Mucosa of gallbladder (tissue), 1 donor: ENCODE measurements at regions not wholly inside any gene's neighbourhood (a gene's known extent, or its start where the extent isn't known, plus 50 kb on each side); places are given as distances from the start of the nearest gene placed in this dataset.

Source experiments
- DNase-seq: peaks from one replicate; pipeline ENCODE4 v3.0.0-alpha.2; 2020; ENCODE audit warnings: low spot score
- donor health status: DM: no; HTN: no; CAD: no.

- DNase-seq: no peak
These were observed 509.2 kb downstream of the TDRD15 start for GRCh38 chr2:21633015-21633414.

- DNase-seq: peak; percentile 11
These were observed 509.7 kb downstream of the TDRD15 start for GRCh38 chr2:21633466-21633865.

GRCh38 chr2:21633911-21634310 lies 510.1 kb downstream of the TDRD15 start:
- no peak for DNase-seq

GRCh38 chr2:21640046-21640445 lies 516.3 kb downstream of the TDRD15 start:
- no peak for DNase-seq

- DNase-seq: no peak
These were observed 518.9 kb downstream of the TDRD15 start for GRCh38 chr2:21642647-21643046.

GRCh38 chr2:21643180-21643579 lies 519.4 kb downstream of the TDRD15 start:
- DNase-seq: no peak

- DNase-seq: no peak
These were observed 520.5 kb downstream of the TDRD15 start for GRCh38 chr2:21644266-21644665.

GRCh38 chr2:21646345-21646744 lies 522.6 kb downstream of the TDRD15 start:
- DNase-seq: no peak

- DNase-seq: no peak
These were observed 526.8 kb downstream of the TDRD15 start for GRCh38 chr2:21650569-21650968.

- DNase-seq: no peak
These were observed 531.4 kb downstream of the TDRD15 start for GRCh38 chr2:21655136-21655535.

GRCh38 chr2:21656330-21657075 lies 532.7 kb downstream of the TDRD15 start:
- DNase-seq: no peak

GRCh38 chr2:21657445-21657844 lies 533.7 kb downstream of the TDRD15 start:
- no peak for DNase-seq

GRCh38 chr2:21658269-21658668 lies 534.5 kb downstream of the TDRD15 start:
- DNase-seq: no peak

GRCh38 chr2:21658907-21659477 lies 535.2 kb downstream of the TDRD15 start:
- no peak for DNase-seq

GRCh38 chr2:21664083-21664482 lies 540.3 kb downstream of the TDRD15 start:
- no peak for DNase-seq

- no peak for DNase-seq
These were observed 543.9 kb downstream of the TDRD15 start for GRCh38 chr2:21667638-21668037.

GRCh38 chr2:21668078-21668710 lies 544.4 kb downstream of the TDRD15 start:
- DNase-seq: no peak

- DNase-seq: no peak
These were observed 552.3 kb downstream of the TDRD15 start for GRCh38 chr2:21676041-21676440.

GRCh38 chr2:21676676-21677075 lies 552.9 kb downstream of the TDRD15 start:
- no peak for DNase-seq

GRCh38 chr2:21683838-21684237 lies 560.1 kb downstream of the TDRD15 start:
- DNase-seq: no peak

GRCh38 chr2:21687589-21687988 lies 563.8 kb downstream of the TDRD15 start:
- no peak for DNase-seq

- no peak for DNase-seq
These were observed 566.2 kb downstream of the TDRD15 start for GRCh38 chr2:21690005-21690404.

GRCh38 chr2:21693081-21693480 lies 569.3 kb downstream of the TDRD15 start:
- no peak for DNase-seq
